Panc1 (cell line): ENCODE measurements at regions not wholly inside any gene's neighbourhood (a gene's known extent, or its start where the extent isn't known, plus 50 kb on each side); places are given as distances from the start of the nearest gene placed in this dataset.

Experiments used
- ATAC-seq: fragments of 200-7000 bp; cut with Tn5 transposase; 2 replicates; pipeline ENCODE4 v1.9.1; 2020; ENCODE audit warnings: mild to moderate bottlenecking, moderate library complexity
- BruUV-seq: library from RNA; stranded (reverse); fragments of 400-500 nt; replicated peaks from 2 replicates; lab custom pipeline; 2021; lab: Mats Ljungman, UMichigan
- CTCF ChIA-PET: fragments of 300-600 bp; sonication (Branson Sonifier 250); formaldehyde crosslinking; loops from one replicate; lab custom pipeline; 2022; ENCODE audit warnings: antibody characterized with exemption; lab: Charles Lee
- POLR2A ChIA-PET: fragments of 300-600 bp; sonication (Branson Sonifier 250); formaldehyde crosslinking; loops from one replicate; lab custom pipeline; 2022; ENCODE audit warnings: antibody characterized with exemption; lab: Charles Lee
- DNase-seq: peaks from one replicate; pipeline ENCODE4 v3.0.0-alpha.2; 2010; ENCODE audit warnings: low read depth, low spot score
- H3K27ac ChIP-seq: 2 replicates; pipeline ENCODE4 v1.5.1; 2011; ENCODE audit warnings: mild to moderate bottlenecking, low read length, inconsistent platforms
- H3K27me3 ChIP-seq: fragments of 200-500 bp; sonication (Bioruptor generic); 2 replicates; pipeline ENCODE4 v1.6.0; 2014; ENCODE audit warnings: low read length, inconsistent platforms; ENCODE audit not compliant: control insufficient read depth, insufficient read depth
- H3K36me3 ChIP-seq: fragments of 200-500 bp; sonication (Bioruptor generic); 2 replicates; pipeline ENCODE4 v1.5.1; 2014; ENCODE audit warnings: inconsistent platforms, mild to moderate bottlenecking, low read length, moderate library complexity; ENCODE audit not compliant: control insufficient read depth, insufficient read depth
- H3K4me1 ChIP-seq: 2 replicates; pipeline ENCODE4 v1.5.1; 2011; ENCODE audit warnings: inconsistent platforms, mild to moderate bottlenecking, low read length, moderate library complexity; ENCODE audit not compliant: control insufficient read depth, insufficient read depth
- H3K4me3 ChIP-seq, 2 experiments: 2 replicates each; pipeline ENCODE4 v1.5.1; 2011 to 2012; ENCODE audit warnings: low read depth in 2 of 2, low read length in 2 of 2, mild to moderate bottlenecking in 2 of 2, inconsistent platforms in 1 of 2, moderate library complexity in 1 of 2
- H3K9me3 ChIP-seq: fragments of 200-500 bp; sonication (Bioruptor generic); 2 replicates; pipeline ENCODE4 v1.5.1; 2014; ENCODE audit warnings: low read depth, mild to moderate bottlenecking, inconsistent platforms, low read length, moderate library complexity; ENCODE audit not compliant: control insufficient read depth, insufficient read depth
- CTCF ChIP-seq: fragments of 450-650 bp; IDR thresholded peaks from 2 replicates; pipeline ENCODE4 v1.5.1; 2017; ENCODE audit warnings: mild to moderate bottlenecking
- POLR2AphosphoS5 ChIP-seq: IDR thresholded peaks from 2 replicates; pipeline ENCODE4 v1.6.1; 2012; ENCODE audit warnings: mild to moderate bottlenecking, low read depth, low read length, moderate library complexity
- SIN3A ChIP-seq: IDR thresholded peaks from 2 replicates; pipeline ENCODE4 v1.6.1; 2012; ENCODE audit warnings: low read depth, mild to moderate bottlenecking, low read length, moderate library complexity, borderline replicate concordance; ENCODE audit not compliant: insufficient read depth
- TCF7L2 ChIP-seq: IDR thresholded peaks from 2 replicates; pipeline ENCODE4 v1.6.1; 2011; ENCODE audit warnings: mild to moderate bottlenecking, low read depth, low read length, inconsistent platforms
- in situ Hi-C: cut with HindIII; loops from 2 replicates; pipeline ENCODE4 v1.10.0; 2016; ENCODE audit warnings: low sequenced_read_pairs, low pct_unique_long_range_greater_than_20kb
- intact Hi-C: fragments of 100-400 bp; cut with micrococcal nuclease; formaldehyde crosslinking; loops from one replicate; pipeline ENCODE4 v1.10.0; 2022; ENCODE audit not compliant: unreplicated experiment
- TF ChIP-seq, protein P1 (sequence below), 2 experiments: IDR thresholded peaks; 2 replicates each; pipeline ENCODE4 v1.6.1; 2011 to 2012; ENCODE audit warnings: low read depth in 2 of 2, control low read depth in 1 of 2, low read length in 1 of 2, mild to moderate bottlenecking in 1 of 2, moderate library complexity in 1 of 2; ENCODE audit not compliant: insufficient read depth in 1 of 2

- in situ Hi-C loops (no loop called here), intact Hi-C loops (no loop called here)
- Histone ChIP-seq H3K4me3 (no peak overlapping the region), H3K4me1 (no peaks in the 10 kb centered on the region), H3K36me3 (no peaks in the 10 kb centered on the region), H3K27ac (no peak overlapping the region), H3K27me3 (no peaks in the 10 kb centered on the region), H3K9me3 (no peaks in the 10 kb centered on the region)
- BruUV-seq: no TSS peak
- DNase-seq (no peak), ATAC-seq (no peak)
- POLR2A ChIA-PET: no interaction called here
- CTCF ChIA-PET: no interaction called here
- no peak for TF ChIP-seq POLR2AphosphoS5
- no peak for TF ChIP-seq CTCF
- no peak for TF ChIP-seq TCF7L2
- TF ChIP-seq, protein P1, sequence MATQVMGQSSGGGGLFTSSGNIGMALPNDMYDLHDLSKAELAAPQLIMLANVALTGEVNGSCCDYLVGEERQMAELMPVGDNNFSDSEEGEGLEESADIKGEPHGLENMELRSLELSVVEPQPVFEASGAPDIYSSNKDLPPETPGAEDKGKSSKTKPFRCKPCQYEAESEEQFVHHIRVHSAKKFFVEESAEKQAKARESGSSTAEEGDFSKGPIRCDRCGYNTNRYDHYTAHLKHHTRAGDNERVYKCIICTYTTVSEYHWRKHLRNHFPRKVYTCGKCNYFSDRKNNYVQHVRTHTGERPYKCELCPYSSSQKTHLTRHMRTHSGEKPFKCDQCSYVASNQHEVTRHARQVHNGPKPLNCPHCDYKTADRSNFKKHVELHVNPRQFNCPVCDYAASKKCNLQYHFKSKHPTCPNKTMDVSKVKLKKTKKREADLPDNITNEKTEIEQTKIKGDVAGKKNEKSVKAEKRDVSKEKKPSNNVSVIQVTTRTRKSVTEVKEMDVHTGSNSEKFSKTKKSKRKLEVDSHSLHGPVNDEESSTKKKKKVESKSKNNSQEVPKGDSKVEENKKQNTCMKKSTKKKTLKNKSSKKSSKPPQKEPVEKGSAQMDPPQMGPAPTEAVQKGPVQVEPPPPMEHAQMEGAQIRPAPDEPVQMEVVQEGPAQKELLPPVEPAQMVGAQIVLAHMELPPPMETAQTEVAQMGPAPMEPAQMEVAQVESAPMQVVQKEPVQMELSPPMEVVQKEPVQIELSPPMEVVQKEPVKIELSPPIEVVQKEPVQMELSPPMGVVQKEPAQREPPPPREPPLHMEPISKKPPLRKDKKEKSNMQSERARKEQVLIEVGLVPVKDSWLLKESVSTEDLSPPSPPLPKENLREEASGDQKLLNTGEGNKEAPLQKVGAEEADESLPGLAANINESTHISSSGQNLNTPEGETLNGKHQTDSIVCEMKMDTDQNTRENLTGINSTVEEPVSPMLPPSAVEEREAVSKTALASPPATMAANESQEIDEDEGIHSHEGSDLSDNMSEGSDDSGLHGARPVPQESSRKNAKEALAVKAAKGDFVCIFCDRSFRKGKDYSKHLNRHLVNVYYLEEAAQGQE (IDR thresholded peaks at IDR 0.05; ENCODE audit: insufficient read depth in 1 of 2, low read depth in 2 of 2, low read length in 1 of 2): no peak
- TF ChIP-seq SIN3A: no peak
Measured at GRCh38 chr22:34709641-34710040, 356.3 kb upstream of the ISX start.

GRCh38 chr22:34722901-34723300 is 343.1 kb upstream of the ISX start:
- CTCF ChIA-PET: no interaction called here

More at GRCh38 chr22:34722901-34723300, 343.1 kb upstream of the ISX start:
- Histone ChIP-seq H3K27me3 (no peaks in the 10 kb centered on the region), H3K4me1 (no peaks in the 10 kb centered on the region), H3K36me3 (no peaks in the 10 kb centered on the region), H3K27ac (no peak overlapping the region), H3K9me3 (no peaks in the 10 kb centered on the region), H3K4me3 (no peak overlapping the region)
- POLR2A ChIA-PET: no interaction called here
- in situ Hi-C loops (no loop called here), intact Hi-C loops (no loop called here)
- DNase-seq (no peak), ATAC-seq (no peak)
- TF ChIP-seq, protein P1 (IDR thresholded peaks at IDR 0.05; ENCODE audit: insufficient read depth in 1 of 2, low read depth in 2 of 2, low read length in 1 of 2): no peak
- no peak for TF ChIP-seq CTCF
- no peak for TF ChIP-seq TCF7L2
- TF ChIP-seq SIN3A: no peak
- no peak for TF ChIP-seq POLR2AphosphoS5
- BruUV-seq: no TSS peak
